H9 (cell line): ENCODE measurements at regions not wholly inside any gene's neighbourhood (a gene's known extent, or its start where the extent isn't known, plus 50 kb on each side); places are given as distances from the start of the nearest gene placed in this dataset.

Experiments
- DNase-seq: peaks from one replicate; pipeline ENCODE4 v3.0.0-alpha.2; 2017
- H2AFZ ChIP-seq: one replicate; pipeline ENCODE4 v1.6.1; 2013; ENCODE audit warnings: mild to moderate bottlenecking, low read length, control low read depth, moderate library complexity
- H2AK5ac ChIP-seq: 2 replicates; pipeline ENCODE4 v1.6.1; 2013; ENCODE audit warnings: low read length, control low read depth, mixed read lengths; ENCODE audit not compliant: insufficient read length
- H2BK120ac ChIP-seq: one replicate; pipeline ENCODE4 v1.6.1; 2013; ENCODE audit warnings: low read depth, mild to moderate bottlenecking, low read length, control low read depth, inconsistent platforms; ENCODE audit not compliant: poor library complexity, severe bottlenecking
- H2BK12ac ChIP-seq: 2 replicates; pipeline ENCODE4 v1.6.1; 2013; ENCODE audit warnings: low read length, control low read depth, mixed read lengths, low read depth; ENCODE audit not compliant: insufficient read length
- H2BK15ac ChIP-seq: 2 replicates; pipeline ENCODE4 v1.6.1; 2013; ENCODE audit warnings: low read depth, low read length, control low read depth
- H2BK20ac ChIP-seq: one replicate; pipeline ENCODE4 v1.6.1; 2013; ENCODE audit warnings: low read depth, mild to moderate bottlenecking, low read length, control low read depth, inconsistent platforms; ENCODE audit not compliant: poor library complexity, severe bottlenecking
- H2BK5ac ChIP-seq: 2 replicates; pipeline ENCODE4 v1.6.1; 2013; ENCODE audit warnings: low read length, control low read depth, mixed read lengths; ENCODE audit not compliant: insufficient read length
- H3K14ac ChIP-seq: 2 replicates; pipeline ENCODE4 v1.6.1; 2013; ENCODE audit warnings: low read length, control low read depth; ENCODE audit not compliant: insufficient read depth
- H3K18ac ChIP-seq: 2 replicates; pipeline ENCODE4 v1.6.1; 2013; ENCODE audit warnings: low read depth, mild to moderate bottlenecking, mixed read lengths, low read length, control low read depth; ENCODE audit not compliant: insufficient read length
- H3K23ac ChIP-seq: 2 replicates; pipeline ENCODE4 v1.6.1; 2013; ENCODE audit warnings: low read length, control low read depth, mixed read lengths, low read depth; ENCODE audit not compliant: insufficient read length
- H3K23me2 ChIP-seq: 2 replicates; pipeline ENCODE4 v1.6.1; 2013; ENCODE audit warnings: low read depth, mild to moderate bottlenecking, mixed read lengths, low read length, control low read depth; ENCODE audit not compliant: insufficient read length, poor library complexity, severe bottlenecking
- H3K27ac ChIP-seq: 2 replicates; pipeline ENCODE4 v1.5.1; 2013; ENCODE audit warnings: low read length, control low read depth, mixed read lengths, low read depth; ENCODE audit not compliant: insufficient read length
- H3K27me3 ChIP-seq: 2 replicates; pipeline ENCODE4 v1.6.1; 2013; ENCODE audit warnings: low read length, control low read depth, inconsistent platforms; ENCODE audit not compliant: insufficient read depth
- H3K4ac ChIP-seq: 2 replicates; pipeline ENCODE4 v1.6.1; 2013; ENCODE audit warnings: low read depth, mild to moderate bottlenecking, control low read depth, inconsistent platforms, low read length, moderate library complexity
- H3K4me1 ChIP-seq: 2 replicates; pipeline ENCODE4 v1.6.1; 2013; ENCODE audit warnings: low read length, control low read depth, inconsistent platforms; ENCODE audit not compliant: insufficient read depth
- H3K4me2 ChIP-seq: 2 replicates; pipeline ENCODE4 v1.6.1; 2013; ENCODE audit warnings: low read length, control low read depth, mixed read lengths; ENCODE audit not compliant: insufficient read length, insufficient read depth
- H3K56ac ChIP-seq: 2 replicates; pipeline ENCODE4 v1.6.1; 2013; ENCODE audit warnings: low read depth, mild to moderate bottlenecking, mixed read lengths, low read length, control low read depth; ENCODE audit not compliant: insufficient read length
- H3K79me1 ChIP-seq: 2 replicates; pipeline ENCODE4 v1.6.1; 2013; ENCODE audit warnings: low read depth, mild to moderate bottlenecking, moderate library complexity, low read length, control low read depth, inconsistent platforms; ENCODE audit not compliant: insufficient read depth, poor library complexity, severe bottlenecking
- H3K79me2 ChIP-seq: 2 replicates; pipeline ENCODE4 v1.6.1; 2013; ENCODE audit warnings: low read length, control low read depth, inconsistent platforms; ENCODE audit not compliant: insufficient read depth
- H3K9ac ChIP-seq: 2 replicates; pipeline ENCODE4 v1.6.1; 2013; ENCODE audit warnings: low read length, control low read depth, mixed read lengths; ENCODE audit not compliant: insufficient read length; ENCODE audit errors: extremely low read depth
- H3K9me3 ChIP-seq: one replicate; pipeline ENCODE4 v1.6.1; 2013; ENCODE audit warnings: low read depth, low read length, inconsistent platforms; ENCODE audit not compliant: control insufficient read depth
- H3T11ph ChIP-seq: one replicate; pipeline ENCODE4 v1.6.1; 2013; ENCODE audit warnings: mild to moderate bottlenecking, low read length, control low read depth, inconsistent platforms
- H4K20me1 ChIP-seq: one replicate; pipeline ENCODE4 v1.6.1; 2013; ENCODE audit not compliant: control insufficient read depth, insufficient read length, insufficient read depth
- H4K5ac ChIP-seq: 2 replicates; pipeline ENCODE4 v1.6.1; 2013; ENCODE audit warnings: low read depth, mild to moderate bottlenecking, mixed read lengths, low read length, control low read depth; ENCODE audit not compliant: insufficient read length
- H4K8ac ChIP-seq: replicated peaks from 2 replicates; pipeline ENCODE4 v1.6.1; 2013; ENCODE audit warnings: low read length, control low read depth, mixed read lengths, low read depth; ENCODE audit not compliant: insufficient read length
- H4K91ac ChIP-seq: 2 replicates; pipeline ENCODE4 v1.6.1; 2013; ENCODE audit warnings: low read depth, mild to moderate bottlenecking, moderate library complexity, mixed read lengths, low read length, control low read depth; ENCODE audit not compliant: insufficient read length
- H3K27ac Mint-ChIP-seq, 3 experiments: 2 replicates in 2 of 3; 3 replicates in 1 of 3; pipeline ENCODE4 v1.8.0; 2020 to 2021; ENCODE audit warnings: mixed read lengths in 3 of 3, mild to moderate bottlenecking in 1 of 3, moderate library complexity in 1 of 3
- H3K27me3 Mint-ChIP-seq: 2 replicates; pipeline ENCODE4 v1.8.0; 2021; ENCODE audit warnings: low read depth, mild to moderate bottlenecking, moderate library complexity, mixed read lengths
- H3K36me3 Mint-ChIP-seq, 3 experiments: 2 replicates in 2 of 3; 3 replicates in 1 of 3; pipeline ENCODE4 v1.8.0; 2020 to 2021; ENCODE audit warnings: low read depth in 3 of 3, mixed read lengths in 3 of 3; ENCODE audit not compliant: insufficient read depth in 1 of 3
- H3K4me1 Mint-ChIP-seq, 2 experiments: 2 replicates each; pipeline ENCODE4 v1.8.0; 2020; ENCODE audit warnings: mixed read lengths in 2 of 2
- H3K4me3 Mint-ChIP-seq, 2 experiments: 2 replicates in 1 of 2; 3 replicates in 1 of 2; pipeline ENCODE4 v1.8.0; 2020 to 2021; ENCODE audit warnings: mild to moderate bottlenecking in 2 of 2, mixed read lengths in 2 of 2, moderate library complexity in 1 of 2
- H3K9me3 Mint-ChIP-seq, 2 experiments: 2 replicates in 1 of 2; 3 replicates in 1 of 2; pipeline ENCODE4 v1.8.0; 2020; ENCODE audit warnings: mild to moderate bottlenecking in 2 of 2, mixed read lengths in 2 of 2, moderate library complexity in 1 of 2
- WGBS: extraction: QIAGEN DNeasy Blood & Tissue Kit; methylation state at CpG from one replicate; pipeline ENCODE4 v1.1.7; 2013; ENCODE audit warnings: missing lambda C conversion rate, low lambda C conversion rate, mixed read lengths; ENCODE audit not compliant: insufficient read length; ENCODE audit errors: extremely low coverage; 5-methylcytosine and 5-hydroxymethylcytosine counted together
- TF ChIP-seq, protein P1 (sequence below): fragments of 200-600 bp; sonication (generic); conservative IDR thresholded peaks from 3 replicates; pipeline ENCODE4 v1.8.0; 2021; ENCODE audit warnings: antibody characterized with exemption, mild to moderate bottlenecking

- Histone ChIP-seq H2BK12ac (no peak overlapping the region), H2AK5ac (no peak overlapping the region), H4K5ac (no peak overlapping the region), H3K9me3 (no peaks in the 10 kb centered on the region), H3K79me1 (no peaks in the 10 kb centered on the region), H3K4me2 (no peak overlapping the region), H3T11ph (no peak overlapping the region), H4K8ac (no peak overlapping the region), H3K79me2 (no peaks in the 10 kb centered on the region), H3K27ac (no peak overlapping the region), H2BK120ac (no peak overlapping the region), H2BK5ac (no peak overlapping the region), H3K56ac (no peak overlapping the region), H3K27me3 (no peaks in the 10 kb centered on the region), H3K9ac (no peak overlapping the region), H2AFZ (no peak overlapping the region), H3K14ac (no peak overlapping the region), H2BK15ac (no peak overlapping the region), H3K4ac (no peak overlapping the region), H3K23me2 (no peaks in the 10 kb centered on the region), H3K4me1 (no peaks in the 10 kb centered on the region; the same call in 1 of the 2 replicates), H3K23ac (no peak overlapping the region), H4K91ac (no peak overlapping the region), H2BK20ac (no peak overlapping the region), H4K20me1 (no peaks in the 10 kb centered on the region), H3K18ac (no peak overlapping the region)
- Mint-ChIP-seq H3K4me3 (no peak overlapping the region), H3K27ac (no peak overlapping the region), H3K4me1 (peaks cover 17 to 24% of the 10 kb centered on the region in 2 experiments), H3K27me3 (no peaks in the 10 kb centered on the region), H3K36me3 (no peaks in the 10 kb centered on the region), H3K9me3 (no peaks in the 10 kb centered on the region)
- DNase-seq, result no peak
- TF ChIP-seq, protein P1, sequence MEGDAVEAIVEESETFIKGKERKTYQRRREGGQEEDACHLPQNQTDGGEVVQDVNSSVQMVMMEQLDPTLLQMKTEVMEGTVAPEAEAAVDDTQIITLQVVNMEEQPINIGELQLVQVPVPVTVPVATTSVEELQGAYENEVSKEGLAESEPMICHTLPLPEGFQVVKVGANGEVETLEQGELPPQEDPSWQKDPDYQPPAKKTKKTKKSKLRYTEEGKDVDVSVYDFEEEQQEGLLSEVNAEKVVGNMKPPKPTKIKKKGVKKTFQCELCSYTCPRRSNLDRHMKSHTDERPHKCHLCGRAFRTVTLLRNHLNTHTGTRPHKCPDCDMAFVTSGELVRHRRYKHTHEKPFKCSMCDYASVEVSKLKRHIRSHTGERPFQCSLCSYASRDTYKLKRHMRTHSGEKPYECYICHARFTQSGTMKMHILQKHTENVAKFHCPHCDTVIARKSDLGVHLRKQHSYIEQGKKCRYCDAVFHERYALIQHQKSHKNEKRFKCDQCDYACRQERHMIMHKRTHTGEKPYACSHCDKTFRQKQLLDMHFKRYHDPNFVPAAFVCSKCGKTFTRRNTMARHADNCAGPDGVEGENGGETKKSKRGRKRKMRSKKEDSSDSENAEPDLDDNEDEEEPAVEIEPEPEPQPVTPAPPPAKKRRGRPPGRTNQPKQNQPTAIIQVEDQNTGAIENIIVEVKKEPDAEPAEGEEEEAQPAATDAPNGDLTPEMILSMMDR, result no peak
- WGBS, result no CpG with 5 or more reads among the region's 6 CpGs
These were observed 331.8 kb downstream of the FOXO1 start for GRCh38 chr13:40334616-40335015.
